Prostate gland (tissue), 2 donors: ENCODE measurements at regions not wholly inside any gene's neighbourhood (a gene's known extent, or its start where the extent isn't known, plus 50 kb on each side); places are given as distances from the start of the nearest gene placed in this dataset.

Experiments used
- POLR2A ChIP-seq: fragments of 450-650 bp; IDR thresholded peaks from one replicate; pipeline ENCODE4 v1.6.1; 2016; ENCODE audit warnings: antibody characterized with exemption, mild to moderate bottlenecking
- TF ChIP-seq, protein P1 (sequence below), 4 experiments: fragments of 200-600 bp in 2 of 4; fragments of 450-650 bp in 2 of 4; sonication (generic) in 2 of 4; IDR thresholded peaks; 1 replicate in 3 of 4; 2 replicates in 1 of 4; pipeline ENCODE4 v1.5.1; 2016 to 2019; ENCODE audit warnings: antibody characterized with exemption in 4 of 4, mild to moderate bottlenecking in 2 of 4, moderate library complexity in 2 of 4

- TF ChIP-seq, protein P1, sequence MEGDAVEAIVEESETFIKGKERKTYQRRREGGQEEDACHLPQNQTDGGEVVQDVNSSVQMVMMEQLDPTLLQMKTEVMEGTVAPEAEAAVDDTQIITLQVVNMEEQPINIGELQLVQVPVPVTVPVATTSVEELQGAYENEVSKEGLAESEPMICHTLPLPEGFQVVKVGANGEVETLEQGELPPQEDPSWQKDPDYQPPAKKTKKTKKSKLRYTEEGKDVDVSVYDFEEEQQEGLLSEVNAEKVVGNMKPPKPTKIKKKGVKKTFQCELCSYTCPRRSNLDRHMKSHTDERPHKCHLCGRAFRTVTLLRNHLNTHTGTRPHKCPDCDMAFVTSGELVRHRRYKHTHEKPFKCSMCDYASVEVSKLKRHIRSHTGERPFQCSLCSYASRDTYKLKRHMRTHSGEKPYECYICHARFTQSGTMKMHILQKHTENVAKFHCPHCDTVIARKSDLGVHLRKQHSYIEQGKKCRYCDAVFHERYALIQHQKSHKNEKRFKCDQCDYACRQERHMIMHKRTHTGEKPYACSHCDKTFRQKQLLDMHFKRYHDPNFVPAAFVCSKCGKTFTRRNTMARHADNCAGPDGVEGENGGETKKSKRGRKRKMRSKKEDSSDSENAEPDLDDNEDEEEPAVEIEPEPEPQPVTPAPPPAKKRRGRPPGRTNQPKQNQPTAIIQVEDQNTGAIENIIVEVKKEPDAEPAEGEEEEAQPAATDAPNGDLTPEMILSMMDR (IDR thresholded peaks at IDR 0.05) = no peak
- TF ChIP-seq POLR2A = no peak
These were observed 292.0 kb upstream of the CDH2 start for GRCh38 chr18:28468901-28469300.
